Sigmoid colon (tissue), 3 donors: ENCODE measurements at regions not wholly inside any gene's neighbourhood (a gene's known extent, or its start where the extent isn't known, plus 50 kb on each side); places are given as distances from the start of the nearest gene placed in this dataset.

ENCODE experiments used
- POLR2A ChIP-seq, 2 donors: fragments of 450-650 bp; IDR thresholded peaks; one replicate each; pipeline ENCODE4 v1.6.1; 2016; ENCODE audit warnings: antibody characterized with exemption in 2 of 2, mild to moderate bottlenecking in 2 of 2, moderate library complexity in 2 of 2
- TF ChIP-seq, protein P1 (sequence below), 4 experiments: fragments of 450-650 bp in 3 of 4; fragments of 200-600 bp in 1 of 4; IDR thresholded peaks; one replicate each; pipeline ENCODE4 v1.5.1; 2016 to 2019; ENCODE audit warnings: antibody characterized with exemption in 4 of 4, mild to moderate bottlenecking in 3 of 4, moderate library complexity in 2 of 4

DNA sequence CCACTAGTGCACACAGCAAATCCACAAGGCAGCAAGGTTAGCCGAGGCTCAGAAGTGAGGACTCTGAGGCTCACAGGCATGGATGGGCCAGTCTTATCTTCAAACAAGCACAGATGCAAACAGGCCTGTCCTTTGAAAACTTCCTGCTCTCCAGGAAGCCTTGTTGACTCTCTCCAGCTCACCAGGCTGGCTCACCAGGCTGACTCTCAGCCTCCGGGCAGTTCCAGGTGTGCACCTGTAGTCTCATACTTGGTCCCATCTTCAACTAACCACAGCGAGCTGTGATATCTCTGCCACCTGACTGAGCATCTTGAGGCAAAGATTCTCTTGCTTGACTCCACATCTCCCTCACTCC is 173.9 kb upstream of the ZMIZ1 start:
- TF ChIP-seq POLR2A (IDR thresholded peaks at IDR 0.05): no peak
- TF ChIP-seq, protein P1, sequence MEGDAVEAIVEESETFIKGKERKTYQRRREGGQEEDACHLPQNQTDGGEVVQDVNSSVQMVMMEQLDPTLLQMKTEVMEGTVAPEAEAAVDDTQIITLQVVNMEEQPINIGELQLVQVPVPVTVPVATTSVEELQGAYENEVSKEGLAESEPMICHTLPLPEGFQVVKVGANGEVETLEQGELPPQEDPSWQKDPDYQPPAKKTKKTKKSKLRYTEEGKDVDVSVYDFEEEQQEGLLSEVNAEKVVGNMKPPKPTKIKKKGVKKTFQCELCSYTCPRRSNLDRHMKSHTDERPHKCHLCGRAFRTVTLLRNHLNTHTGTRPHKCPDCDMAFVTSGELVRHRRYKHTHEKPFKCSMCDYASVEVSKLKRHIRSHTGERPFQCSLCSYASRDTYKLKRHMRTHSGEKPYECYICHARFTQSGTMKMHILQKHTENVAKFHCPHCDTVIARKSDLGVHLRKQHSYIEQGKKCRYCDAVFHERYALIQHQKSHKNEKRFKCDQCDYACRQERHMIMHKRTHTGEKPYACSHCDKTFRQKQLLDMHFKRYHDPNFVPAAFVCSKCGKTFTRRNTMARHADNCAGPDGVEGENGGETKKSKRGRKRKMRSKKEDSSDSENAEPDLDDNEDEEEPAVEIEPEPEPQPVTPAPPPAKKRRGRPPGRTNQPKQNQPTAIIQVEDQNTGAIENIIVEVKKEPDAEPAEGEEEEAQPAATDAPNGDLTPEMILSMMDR (IDR thresholded peaks at IDR 0.05): no peak
